ENCODE measurements at regions not wholly inside any gene's neighbourhood (a gene's known extent, or its start where the extent isn't known, plus 50 kb on each side); places are given as distances from the start of the nearest gene placed in this dataset.

GRCh38 chr6:11413728-11414127 lies 123.8 kb upstream of the TMEM170B start:
- H3K9ac ChIP-seq (ENCODE audit: control insufficient read depth, insufficient read depth, low read length): no peak overlapping the region
- H3K79me2 ChIP-seq (ENCODE audit: control insufficient read depth, insufficient read depth, low read length): no peaks in the 10 kb centered on the region
- H3K27me3 ChIP-seq (replicated peaks in 1 of 2; ENCODE audit: control insufficient read depth in 2 of 2, insufficient read depth in 2 of 2, low read length in 1 of 2): no peaks in the 10 kb centered on the region
- 47% methylated on average over 2 of the region's 2 CpGs for whole genome bisulfite sequencing (ENCODE audit: insufficient coverage, insufficient replicate concordance, low lambda C conversion rate, missing lambda C conversion rate)
- no TSS peak for BruUV-seq (replicated peaks)
- H3K36me3 ChIP-seq (ENCODE audit: control insufficient read depth in 2 of 2, insufficient read depth in 2 of 2, low read length in 1 of 2): no peaks in the 10 kb centered on the region
- CTCF ChIA-PET: interaction anchor here (0.6 to 3.8 kb wide), 9 partner anchors 10 to 255 kb away, joined by 3 to 25 read pairs (median 5); partner anchors contain the start of gene NEDD9
- RAD21 ChIA-PET (ENCODE audit: unreplicated experiment): interaction anchor here (1.0 to 5.7 kb wide), 12 partner anchors 10 to 182 kb away, joined by 3 to 86 read pairs (median 7); no protein-coding TSS in a partner anchor
- intact Hi-C loops (cut with micrococcal nuclease; ENCODE audit: unreplicated experiment): loop anchor here (2.0 kb wide), 1 partner anchor 45 kb away; no protein-coding TSS in a partner anchor
- H3K27ac ChIP-seq (ENCODE audit: control insufficient read depth, insufficient read depth): no peak overlapping the region
- SMC1A ChIA-PET (ENCODE audit: uncharacterized antibody, unreplicated experiment): interaction anchor here (0.9 to 5.5 kb wide), 26 partner anchors 9 to 136 kb away, joined by 3 to 110 read pairs (median 7); no protein-coding TSS in a partner anchor
- peaks cover 10% of the 10 kb centered on the region for H3K9me3 ChIP-seq (replicated peaks; ENCODE audit: control insufficient read depth, insufficient read depth, low read length)
- FAIRE-seq: no peak
- ATAC-seq: peak; percentile 58
- POLR2A ChIA-PET: interaction anchor here (0.6 to 3.4 kb wide), 9 partner anchors 14 to 52 kb away, joined by 3 to 31 read pairs (median 7); no protein-coding TSS in a partner anchor
- H3K4me1 ChIP-seq (ENCODE audit: control insufficient read depth, insufficient read depth, low read length): peaks cover 30% of the 10 kb centered on the region
- H4K20me1 ChIP-seq (ENCODE audit: control insufficient read depth, insufficient read depth): no peaks in the 10 kb centered on the region
- no peak overlapping the region; the same call in 1 of the 2 replicates for H2AFZ ChIP-seq (ENCODE audit: control insufficient read depth, low read depth, low read length)
- no peak overlapping the region for H3K4me2 ChIP-seq (ENCODE audit: control insufficient read depth, insufficient read depth)
- in situ Hi-C loops (cut with MboI): no loop called here
- DNase-seq (ENCODE audit: low read depth, low spot score): no peak
- H3K4me3 ChIP-seq: no peak overlapping the region
- TF ChIP-seq ZNF24 (IDR thresholded peaks at IDR 0.05): no peak
- TF ChIP-seq DPF2 (IDR thresholded peaks at IDR 0.05): no peak
- TF ChIP-seq RAD21 (IDR thresholded peaks at IDR 0.05; ENCODE audit: insufficient read depth, low read depth, low read length): no peak
- TF ChIP-seq NBN (IDR thresholded peaks at IDR 0.05): no peak
- TF ChIP-seq, protein P1, sequence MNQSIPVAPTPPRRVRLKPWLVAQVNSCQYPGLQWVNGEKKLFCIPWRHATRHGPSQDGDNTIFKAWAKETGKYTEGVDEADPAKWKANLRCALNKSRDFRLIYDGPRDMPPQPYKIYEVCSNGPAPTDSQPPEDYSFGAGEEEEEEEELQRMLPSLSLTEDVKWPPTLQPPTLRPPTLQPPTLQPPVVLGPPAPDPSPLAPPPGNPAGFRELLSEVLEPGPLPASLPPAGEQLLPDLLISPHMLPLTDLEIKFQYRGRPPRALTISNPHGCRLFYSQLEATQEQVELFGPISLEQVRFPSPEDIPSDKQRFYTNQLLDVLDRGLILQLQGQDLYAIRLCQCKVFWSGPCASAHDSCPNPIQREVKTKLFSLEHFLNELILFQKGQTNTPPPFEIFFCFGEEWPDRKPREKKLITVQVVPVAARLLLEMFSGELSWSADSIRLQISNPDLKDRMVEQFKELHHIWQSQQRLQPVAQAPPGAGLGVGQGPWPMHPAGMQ (IDR thresholded peaks at IDR 0.05; ENCODE audit: borderline replicate concordance): no peak
- no peak for TF ChIP-seq STAT3 (IDR thresholded peaks at IDR 0.05; ENCODE audit: low read depth, low read length)
- no peak for TF ChIP-seq ZBTB11 (CRISPR knock-in tag; IDR thresholded peaks at IDR 0.05)
- peak; percentile 72 for TF ChIP-seq MTA2 (IDR thresholded peaks at IDR 0.05; ENCODE audit: low read depth)
- peak; percentile 43; the same call in 1 of the 2 replicates for TF ChIP-seq NFIC (IDR thresholded peaks at IDR 0.05; ENCODE audit: low read depth, low read length)
- peak; percentile 53 for TF ChIP-seq MEF2B (IDR thresholded peaks at IDR 0.05; ENCODE audit: partially characterized antibody, poor library complexity, severe bottlenecking)
- TF ChIP-seq LARP7 (IDR thresholded peaks at IDR 0.05): no peak
- TF ChIP-seq RFX5 (IDR thresholded peaks at IDR 0.05; ENCODE audit: low read depth, low read length): no peak
- TF ChIP-seq ZBED1 (IDR thresholded peaks at IDR 0.05; ENCODE audit: borderline replicate concordance): no peak
- no peak for TF ChIP-seq SUPT20H (IDR thresholded peaks at IDR 0.05; ENCODE audit: borderline replicate concordance, control insufficient read depth, low read depth, low read length)
- no peak for TF ChIP-seq MXI1 (IDR thresholded peaks at IDR 0.05; ENCODE audit: low read depth, low read length)
- TF ChIP-seq IKZF2 (IDR thresholded peaks at IDR 0.05): no peak
- 0 out of 2 replicates have a peak, but pooled peaks have one; percentile 59 for TF ChIP-seq MEF2A (IDR thresholded peaks at IDR 0.05; ENCODE audit: insufficient read depth, low read depth, low read length)
- TF ChIP-seq TAF1 (IDR thresholded peaks at IDR 0.05; ENCODE audit: borderline replicate concordance, low read depth, low read length): no peak
- peak; percentile 43; the same call in 1 of the 2 replicates for TF ChIP-seq RUNX3 (IDR thresholded peaks at IDR 0.05; ENCODE audit: low read length)

Data from GM12878 (cell line).